ENCODE measurements at regions not wholly inside any gene's neighbourhood (a gene's known extent, or its start where the extent isn't known, plus 50 kb on each side); places are given as distances from the start of the nearest gene placed in this dataset.
"Not testable (repeated sequence)": the region's sequence is repeated elsewhere in the genome, so short reads cannot be mapped to it uniquely, and the experiment has no call there.

- TF ChIP-seq CTCF (IDR thresholded peaks at IDR 0.05; ENCODE audit: low read length, missing control alignments), result peak; percentile 35
- no peak overlapping the region for H3K4me3 ChIP-seq (replicated peaks; ENCODE audit: low read depth, low read length)
- DNase-seq (ENCODE audit: low read depth), result peak; percentile 21
These were observed 52.8 kb upstream of the SRSF6 start for GRCh38 chr20:43404878-43405277.

- not testable (repeated sequence) for DNase-seq (ENCODE audit: low read depth); H3K4me3 ChIP-seq (replicated peaks; ENCODE audit: low read depth, low read length)
These were observed 56.8 kb upstream of the SRSF6 start for GRCh38 chr20:43400882-43401281.

GRCh38 chr20:43398676-43399324 is 58.9 kb upstream of the SRSF6 start:
- no peak for TF ChIP-seq CTCF (IDR thresholded peaks at IDR 0.05; ENCODE audit: low read length, missing control alignments)
- DNase-seq (ENCODE audit: low read depth), result no peak
- no peak overlapping the region for H3K4me3 ChIP-seq (replicated peaks; ENCODE audit: low read depth, low read length)

GRCh38 chr20:43397147-43397546 is 60.5 kb upstream of the SRSF6 start:
- no peak for DNase-seq (ENCODE audit: low read depth)
- H3K4me3 ChIP-seq (replicated peaks; ENCODE audit: low read depth, low read length), result no peak overlapping the region
- no peak for TF ChIP-seq CTCF (IDR thresholded peaks at IDR 0.05; ENCODE audit: low read length, missing control alignments)

GRCh38 chr20:43393052-43393451 is 64.6 kb upstream of the SRSF6 start:
- no peak for DNase-seq (ENCODE audit: low read depth)
- no peak overlapping the region for H3K4me3 ChIP-seq (replicated peaks; ENCODE audit: low read depth, low read length)
- no peak for TF ChIP-seq CTCF (IDR thresholded peaks at IDR 0.05; ENCODE audit: low read length, missing control alignments)

GRCh38 chr20:43392561-43392960 is 65.1 kb upstream of the SRSF6 start:
- no peak for DNase-seq (ENCODE audit: low read depth)
- H3K4me3 ChIP-seq (replicated peaks; ENCODE audit: low read depth, low read length), result no peak overlapping the region
- TF ChIP-seq CTCF (IDR thresholded peaks at IDR 0.05; ENCODE audit: low read length, missing control alignments), result no peak

- peak; percentile 35 for TF ChIP-seq CTCF (IDR thresholded peaks at IDR 0.05; ENCODE audit: low read length, missing control alignments)
- no peak for DNase-seq (ENCODE audit: low read depth)
- H3K4me3 ChIP-seq (replicated peaks; ENCODE audit: low read depth, low read length), result no peak overlapping the region
These were observed 67.7 kb upstream of the SRSF6 start for GRCh38 chr20:43389839-43390626.

Data from fibroblast of pulmonary artery (primary cell).